Gastroesophageal sphincter (tissue), 4 donors: ENCODE measurements at regions not wholly inside any gene's neighbourhood (a gene's known extent, or its start where the extent isn't known, plus 50 kb on each side); places are given as distances from the start of the nearest gene placed in this dataset.

Experiments used
- ATAC-seq: fragments of 150-250 bp; one replicate; pipeline ENCODE4 v1.9.1; 2016; ENCODE audit warnings: mild to moderate bottlenecking, moderate library complexity
- H3K27ac ChIP-seq, 4 donors: fragments of 200-600 bp; sonication (generic) in 3 of 4; 1 replicate in 3 of 4; 2 replicates in 1 of 4; pipeline ENCODE4 v1.5.1; 2016 to 2019
- H3K27me3 ChIP-seq: fragments of 200-600 bp; sonication (generic); one replicate; pipeline ENCODE4 v1.5.1; 2019
- H3K36me3 ChIP-seq, 2 donors: fragments of 200-600 bp; sonication (generic); one replicate each; pipeline ENCODE4 v1.5.1; 2019; ENCODE audit warnings: control low read depth in 1 of 2
- H3K4me1 ChIP-seq, 3 donors: fragments of 200-600 bp; sonication (generic); 1 replicate in 2 of 3; 2 replicates in 1 of 3; pipeline ENCODE4 v1.5.1; 2016 to 2019; ENCODE audit warnings: control low read depth in 2 of 3
- H3K4me3 ChIP-seq, 2 donors: fragments of 200-600 bp; sonication (generic); one replicate each; pipeline ENCODE4 v1.5.1; 2019; ENCODE audit warnings: mild to moderate bottlenecking in 1 of 2, moderate library complexity in 1 of 2
- H3K9me3 ChIP-seq, 3 donors: fragments of 200-600 bp; sonication (generic); one replicate each; pipeline ENCODE4 v1.5.1; 2017 to 2019; ENCODE audit warnings: control low read depth in 2 of 3
- CTCF ChIP-seq, 4 experiments: fragments of 200-600 bp in 2 of 4; fragments of 450-650 bp in 2 of 4; sonication (generic) in 1 of 4; IDR thresholded peaks; one replicate each; pipeline ENCODE4 v1.5.1; 2017 to 2019; ENCODE audit warnings: antibody characterized with exemption in 4 of 4, mild to moderate bottlenecking in 2 of 4, moderate library complexity in 2 of 4
- EP300 ChIP-seq: sonication (generic); formaldehyde crosslinking; IDR thresholded peaks from one replicate; pipeline ENCODE4 v1.6.1; 2017; ENCODE audit warnings: antibody characterized with exemption, mild to moderate bottlenecking
- POLR2A ChIP-seq, 2 donors: fragments of 450-650 bp; IDR thresholded peaks; one replicate each; pipeline ENCODE4 v1.6.1; 2017; ENCODE audit warnings: antibody characterized with exemption in 2 of 2, mild to moderate bottlenecking in 2 of 2, moderate library complexity in 1 of 2
- POLR2AphosphoS5 ChIP-seq: sonication (generic); formaldehyde crosslinking; IDR thresholded peaks from one replicate; pipeline ENCODE4 v1.6.1; 2017; ENCODE audit warnings: antibody characterized with exemption
- WGBS, 2 donors: methylation state at CpG; one replicate each; pipeline ENCODE4 v1.1.5; 2018; ENCODE audit warnings: low coverage in 1 of 2; 5-methylcytosine and 5-hydroxymethylcytosine counted together

GRCh38 chr14:104282332-104283196 is 144.2 kb downstream of the KIF26A start:
- Histone ChIP-seq H3K27me3 (peaks cover 15% of the 10 kb centered on the region), H3K9me3 (no peaks in the 10 kb centered on the region), H3K27ac (no peak overlapping the region), H3K36me3 (no peaks in the 10 kb centered on the region), H3K4me3 (no peak overlapping the region), H3K4me1 (peaks cover 0 to 30% (median 0%) of the 10 kb centered on the region in 3 donors)
- TF ChIP-seq POLR2AphosphoS5 (no peak), CTCF (IDR thresholded peaks at IDR 0.05) (no peak)
- WGBS, 2 donors = 31 to 93% methylated on average over 3 to 4 of the region's 26 CpGs
- no peak for ATAC-seq

- Histone ChIP-seq H3K9me3 (no peaks in the 10 kb centered on the region), H3K4me1 (peaks cover 0 to 30% (median 0%) of the 10 kb centered on the region in 3 donors), H3K27ac (no peak overlapping the region), H3K4me3 (no peak overlapping the region), H3K36me3 (no peaks in the 10 kb centered on the region), H3K27me3 (peaks cover 6% of the 10 kb centered on the region)
- no peak for ATAC-seq
- TF ChIP-seq POLR2AphosphoS5 (no peak), CTCF (IDR thresholded peaks at IDR 0.05) (no peak), POLR2A (IDR thresholded peaks at IDR 0.05) (no peak), EP300 (no peak)
- 53% methylated on average over 3 of the region's 25 CpGs; no CpG with 5 or more reads in 1 of the 2 donors for WGBS, 2 donors
These were observed 145.1 kb downstream of the KIF26A start for GRCh38 chr14:104283197-104284106.

DNA sequence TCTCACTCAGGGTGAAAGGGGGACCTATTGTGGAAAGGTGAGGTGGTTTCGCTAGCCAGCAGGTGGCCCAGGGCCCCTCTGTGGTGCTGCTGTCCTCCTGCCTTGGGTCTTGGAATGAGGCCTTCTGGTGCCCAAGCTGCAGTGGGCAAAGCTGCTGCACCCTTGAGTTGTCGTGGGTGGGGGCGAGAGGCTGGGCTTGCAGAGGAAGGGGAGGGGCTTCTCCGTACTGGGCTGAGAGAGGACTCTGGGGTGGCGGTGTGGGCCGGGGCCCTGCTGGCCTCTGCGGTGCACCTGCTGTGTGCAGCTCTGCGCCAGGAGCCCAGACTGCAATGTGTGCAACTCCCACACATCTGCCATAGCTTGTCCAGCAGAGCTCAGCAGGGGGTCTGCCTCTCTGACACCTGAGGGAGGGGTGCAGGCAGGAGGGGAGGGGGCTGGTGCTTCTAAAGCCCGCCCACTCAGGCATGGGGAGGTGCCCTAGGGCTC is 145.8 kb downstream of the KIF26A start:
- TF ChIP-seq EP300 (no peak), CTCF (IDR thresholded peaks at IDR 0.05) (no peak), POLR2A (IDR thresholded peaks at IDR 0.05) (no peak), POLR2AphosphoS5 (no peak)
- no peak for ATAC-seq
- peaks cover 5% of the 10 kb centered on the region for H3K27me3 ChIP-seq
- no peaks in the 10 kb centered on the region for H3K36me3 ChIP-seq
- peaks cover 0 to 26% (median 0%) of the 10 kb centered on the region in 3 donors for H3K4me1 ChIP-seq
- H3K9me3 ChIP-seq = no peaks in the 10 kb centered on the region
- no peak overlapping the region for H3K27ac ChIP-seq
- no peak overlapping the region for H3K4me3 ChIP-seq
- no CpG with 5 or more reads among the region's 9 CpGs for WGBS, 2 donors

DNA sequence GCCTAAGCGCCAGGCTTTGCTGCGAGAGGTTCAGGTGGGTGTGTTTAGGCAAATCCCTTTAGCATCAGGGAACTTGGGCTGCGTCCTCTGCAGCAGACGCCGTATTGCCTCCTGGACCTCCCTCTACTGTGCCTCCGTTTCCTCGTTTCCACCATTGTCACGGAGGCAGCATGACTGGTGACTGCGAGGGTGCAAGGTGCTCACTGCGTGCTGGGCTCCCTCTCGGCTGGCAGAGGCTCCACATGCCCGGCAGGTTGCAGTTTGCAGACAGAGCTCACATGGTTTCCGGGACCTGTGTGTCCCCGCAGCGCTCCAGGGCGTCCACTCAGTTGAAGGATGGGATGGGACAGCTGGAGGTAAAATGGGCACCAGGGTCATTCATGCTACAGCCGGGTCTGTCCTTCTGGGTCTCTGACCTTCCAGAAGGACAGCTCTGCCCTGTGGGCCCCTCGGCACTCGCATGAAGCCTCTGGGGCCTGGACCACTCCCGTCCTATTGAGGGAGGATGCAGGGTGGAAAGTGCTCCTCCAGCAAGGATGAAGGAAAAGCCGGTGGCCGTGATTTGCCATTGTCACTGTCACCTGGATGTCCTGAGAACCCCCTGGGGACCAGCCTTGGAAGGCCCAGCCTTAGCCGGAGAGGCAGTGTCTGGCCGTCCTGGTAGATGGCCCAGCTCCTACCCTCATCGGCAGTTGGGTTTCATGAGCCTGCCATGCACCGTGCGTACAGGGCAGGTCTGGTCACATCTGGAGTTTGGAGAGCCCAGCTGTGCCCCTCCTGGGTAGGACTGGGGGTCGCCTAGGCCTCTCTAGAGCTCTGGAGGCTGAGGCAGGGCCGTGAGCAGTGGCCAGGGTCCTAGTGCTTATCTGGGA is 146.5 kb downstream of the KIF26A start:
- Histone ChIP-seq H3K4me3 (no peak overlapping the region), H3K27ac (no peak overlapping the region), H3K4me1 (peaks cover 0 to 25% (median 0%) of the 10 kb centered on the region in 3 donors), H3K27me3 (peaks cover 5% of the 10 kb centered on the region), H3K36me3 (no peaks in the 10 kb centered on the region), H3K9me3 (no peaks in the 10 kb centered on the region)
- TF ChIP-seq POLR2A (IDR thresholded peaks at IDR 0.05) = no peak
- TF ChIP-seq POLR2AphosphoS5 = no peak
- TF ChIP-seq CTCF (IDR thresholded peaks at IDR 0.05) = no peak
- TF ChIP-seq EP300 = no peak
- WGBS, 2 donors = 74% methylated on average over 6 of the region's 29 CpGs; no CpG with 5 or more reads in 1 of the 2 donors
- no peak for ATAC-seq
